Fibroblast of mammary gland (primary cell): ENCODE measurements at regions not wholly inside any gene's neighbourhood (a gene's known extent, or its start where the extent isn't known, plus 50 kb on each side); places are given as distances from the start of the nearest gene placed in this dataset.

ENCODE experiments used
- DNase-seq: peaks from one replicate; pipeline ENCODE4 v3.0.0-alpha.2; 2010; ENCODE audit warnings: low read depth
- H3K4me3 ChIP-seq: 2 replicates; pipeline ENCODE4 v1.5.1; 2011; ENCODE audit warnings: low read depth, mild to moderate bottlenecking, low read length, moderate library complexity; ENCODE audit not compliant: control insufficient read depth
- TF ChIP-seq, protein P1 (sequence below): conservative IDR thresholded peaks from 2 replicates; pipeline ENCODE4 v1.5.1; 2011; ENCODE audit warnings: low read depth, low read length, inconsistent platforms; ENCODE audit not compliant: control insufficient read depth, insufficient read depth

DNA sequence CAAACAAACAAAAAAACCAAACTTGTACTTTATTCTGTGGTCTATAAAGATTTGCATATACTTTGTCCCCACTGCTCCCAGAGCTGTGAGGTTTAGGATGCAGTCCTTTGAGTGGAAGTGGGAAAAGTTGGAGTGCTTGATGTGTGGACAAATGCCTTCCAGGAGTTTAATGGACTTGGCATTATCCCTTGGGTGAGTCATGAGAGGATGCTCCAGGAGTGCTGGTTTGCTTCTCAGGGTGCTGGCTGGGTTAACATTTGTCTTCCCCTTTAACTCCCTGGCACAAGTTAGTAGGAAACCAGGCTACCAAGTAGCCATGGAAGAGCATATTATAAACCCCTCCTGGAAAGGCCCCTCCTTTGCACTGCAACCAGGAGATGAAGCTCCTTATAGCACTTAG is 417.4 kb upstream of the RIOK2 start:
- no peak overlapping the region for H3K4me3 ChIP-seq
- TF ChIP-seq, protein P1, sequence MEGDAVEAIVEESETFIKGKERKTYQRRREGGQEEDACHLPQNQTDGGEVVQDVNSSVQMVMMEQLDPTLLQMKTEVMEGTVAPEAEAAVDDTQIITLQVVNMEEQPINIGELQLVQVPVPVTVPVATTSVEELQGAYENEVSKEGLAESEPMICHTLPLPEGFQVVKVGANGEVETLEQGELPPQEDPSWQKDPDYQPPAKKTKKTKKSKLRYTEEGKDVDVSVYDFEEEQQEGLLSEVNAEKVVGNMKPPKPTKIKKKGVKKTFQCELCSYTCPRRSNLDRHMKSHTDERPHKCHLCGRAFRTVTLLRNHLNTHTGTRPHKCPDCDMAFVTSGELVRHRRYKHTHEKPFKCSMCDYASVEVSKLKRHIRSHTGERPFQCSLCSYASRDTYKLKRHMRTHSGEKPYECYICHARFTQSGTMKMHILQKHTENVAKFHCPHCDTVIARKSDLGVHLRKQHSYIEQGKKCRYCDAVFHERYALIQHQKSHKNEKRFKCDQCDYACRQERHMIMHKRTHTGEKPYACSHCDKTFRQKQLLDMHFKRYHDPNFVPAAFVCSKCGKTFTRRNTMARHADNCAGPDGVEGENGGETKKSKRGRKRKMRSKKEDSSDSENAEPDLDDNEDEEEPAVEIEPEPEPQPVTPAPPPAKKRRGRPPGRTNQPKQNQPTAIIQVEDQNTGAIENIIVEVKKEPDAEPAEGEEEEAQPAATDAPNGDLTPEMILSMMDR = no peak
- DNase-seq = peak; percentile 58

DNA sequence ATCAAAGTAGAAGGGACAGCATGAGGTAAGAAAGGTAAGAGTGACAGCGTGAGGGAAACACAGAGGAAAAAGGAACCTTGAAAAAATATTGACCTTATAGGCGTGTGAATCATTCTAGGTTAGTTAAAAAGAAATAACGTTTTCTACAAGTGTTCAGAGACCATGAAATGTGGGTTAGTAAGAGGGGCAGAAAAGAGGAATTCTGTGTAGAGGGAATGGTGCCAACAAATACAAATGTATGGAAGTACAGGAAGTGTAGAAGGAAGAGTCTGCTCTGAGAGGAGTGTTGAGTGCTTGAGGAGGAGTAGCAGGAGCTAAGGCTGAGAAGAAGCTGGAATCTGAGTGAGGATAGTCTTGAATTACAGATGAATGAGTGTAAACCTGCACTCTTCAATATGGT is 418.6 kb upstream of the RIOK2 start:
- DNase-seq = no peak
- TF ChIP-seq, protein P1 = no peak
- no peak overlapping the region for H3K4me3 ChIP-seq

DNA sequence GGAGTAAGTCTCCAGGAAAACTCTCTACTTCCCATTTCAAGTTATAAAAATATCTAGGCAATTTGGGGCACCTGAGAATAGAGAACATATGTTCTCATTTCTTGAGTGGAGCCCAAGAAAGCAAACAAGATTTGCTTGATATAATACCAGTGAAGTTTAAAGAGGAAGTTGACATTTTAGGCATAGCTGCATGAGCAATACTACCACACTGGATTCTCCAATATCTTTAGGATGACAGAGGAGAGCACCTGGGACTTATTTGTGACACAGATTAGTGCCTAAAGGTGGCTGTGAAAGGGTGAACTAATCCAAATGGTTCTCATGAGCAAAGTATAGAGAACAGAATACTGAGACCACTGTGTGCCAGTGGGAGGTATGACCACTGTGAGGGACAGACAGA is 423.5 kb upstream of the RIOK2 start:
- no peak overlapping the region for H3K4me3 ChIP-seq
- DNase-seq = no peak
- TF ChIP-seq, protein P1 = no peak

DNA sequence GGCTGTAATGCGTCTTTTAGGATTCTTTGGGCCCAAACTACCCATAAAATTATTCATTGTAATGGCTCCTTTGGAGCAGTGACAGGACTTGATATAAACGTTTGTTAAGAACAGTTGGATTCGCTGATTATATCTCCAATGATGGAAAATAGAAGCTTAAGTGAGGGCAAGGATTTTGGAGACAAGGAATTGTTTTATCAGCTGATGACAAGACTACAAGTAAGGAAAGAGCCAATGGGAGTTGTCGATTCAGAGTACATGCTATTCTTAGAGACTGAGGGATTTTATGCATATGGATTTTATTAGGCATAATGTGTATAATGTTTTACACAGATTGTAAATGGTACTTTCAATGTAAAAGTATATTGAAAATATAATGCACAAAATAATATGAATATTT is 425.5 kb upstream of the RIOK2 start:
- DNase-seq = no peak
- H3K4me3 ChIP-seq = no peak overlapping the region
- TF ChIP-seq, protein P1 = no peak

DNA sequence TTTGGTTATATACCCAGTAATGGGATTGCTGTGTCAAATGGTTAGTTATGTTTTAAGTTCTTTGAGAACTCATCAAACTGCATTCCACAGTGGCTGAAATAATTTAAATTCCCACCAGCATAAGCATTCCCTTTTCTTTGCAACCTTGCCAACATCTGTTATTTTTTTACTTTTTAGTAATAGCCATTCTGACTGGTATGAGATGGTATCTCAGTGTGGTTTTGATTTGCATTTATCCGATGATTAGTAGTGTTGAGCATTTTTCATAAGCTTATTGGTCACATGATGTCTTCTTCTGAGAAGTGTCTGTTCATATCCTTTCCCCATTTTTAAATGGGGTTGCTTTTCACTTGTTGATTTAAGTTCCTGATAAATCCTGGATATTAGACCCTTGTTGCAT is 435.7 kb upstream of the RIOK2 start:
- DNase-seq = peak; percentile 10
- H3K4me3 ChIP-seq = no peak overlapping the region
- TF ChIP-seq, protein P1 = no peak

DNA sequence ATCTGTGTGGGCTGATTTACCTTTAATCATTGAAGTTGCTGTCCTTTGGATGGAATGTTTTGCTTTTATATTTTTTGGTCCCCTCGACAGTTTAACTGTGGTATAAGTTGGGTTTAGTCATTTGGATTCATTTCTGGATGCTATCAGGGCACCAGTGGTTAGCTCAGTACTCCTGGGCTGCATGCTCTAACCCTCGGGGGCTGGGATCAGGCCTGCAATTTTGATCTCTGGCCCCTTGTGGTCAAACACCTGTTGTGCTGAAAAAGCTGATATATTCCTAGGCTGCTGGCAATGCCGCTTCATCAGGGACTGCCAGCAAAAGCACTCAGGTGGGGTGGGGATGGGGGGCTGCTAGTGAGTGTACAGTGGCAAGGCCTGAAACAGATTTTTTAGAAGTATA is 440.4 kb upstream of the RIOK2 start:
- DNase-seq = no peak
- TF ChIP-seq, protein P1 = no peak
- no peak overlapping the region for H3K4me3 ChIP-seq

DNA sequence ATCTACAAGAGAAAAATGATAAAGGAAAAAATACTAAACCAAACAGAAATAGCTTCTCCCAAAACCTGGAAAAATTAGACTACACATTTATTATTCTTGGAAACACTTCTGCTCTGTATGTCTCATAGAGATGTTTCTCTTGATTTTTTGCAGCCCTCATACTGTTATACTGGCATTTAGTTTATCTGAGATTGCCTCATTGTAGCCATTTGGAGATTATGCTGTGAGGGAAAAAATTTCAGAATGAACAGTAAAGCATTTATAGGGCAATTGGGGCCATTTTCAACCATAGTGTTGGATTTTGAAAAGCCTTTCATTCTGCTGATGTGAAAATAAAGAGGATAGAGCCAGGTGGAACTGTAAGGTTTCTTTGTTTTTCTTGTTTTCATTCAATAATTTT is 441.8 kb upstream of the RIOK2 start:
- H3K4me3 ChIP-seq = no peak overlapping the region
- DNase-seq = no peak
- TF ChIP-seq, protein P1 = no peak
